ENCODE measurements at regions not wholly inside any gene's neighbourhood (a gene's known extent, or its start where the extent isn't known, plus 50 kb on each side); places are given as distances from the start of the nearest gene placed in this dataset.

DNA sequence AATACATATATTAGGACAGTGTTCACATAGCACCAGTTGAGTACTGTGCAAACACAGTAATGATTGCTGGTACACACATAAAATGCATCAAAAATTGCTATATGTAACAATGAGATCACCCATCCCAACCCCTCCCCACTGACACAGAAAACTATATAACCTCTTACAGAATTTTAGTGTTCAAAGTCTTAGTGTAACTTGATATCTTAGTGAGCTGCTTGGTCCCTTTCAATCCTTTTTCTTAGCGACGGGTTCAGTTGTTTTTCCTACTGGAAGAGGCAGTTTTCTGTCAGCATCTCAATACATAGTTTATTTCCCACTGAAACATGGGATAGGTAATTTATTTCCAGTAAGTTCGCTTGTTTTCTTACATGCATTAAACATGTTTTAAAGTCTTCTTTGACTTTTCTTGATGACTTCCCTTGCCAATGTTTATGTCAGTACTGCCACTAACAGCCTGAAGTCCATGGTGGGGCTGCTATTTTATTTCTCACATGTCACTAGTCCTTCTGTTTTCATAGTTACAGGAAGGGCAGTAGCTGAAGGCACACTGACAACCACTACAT is 96.4 kb upstream of the FOXC1 start:
- TF ChIP-seq, protein P1, sequence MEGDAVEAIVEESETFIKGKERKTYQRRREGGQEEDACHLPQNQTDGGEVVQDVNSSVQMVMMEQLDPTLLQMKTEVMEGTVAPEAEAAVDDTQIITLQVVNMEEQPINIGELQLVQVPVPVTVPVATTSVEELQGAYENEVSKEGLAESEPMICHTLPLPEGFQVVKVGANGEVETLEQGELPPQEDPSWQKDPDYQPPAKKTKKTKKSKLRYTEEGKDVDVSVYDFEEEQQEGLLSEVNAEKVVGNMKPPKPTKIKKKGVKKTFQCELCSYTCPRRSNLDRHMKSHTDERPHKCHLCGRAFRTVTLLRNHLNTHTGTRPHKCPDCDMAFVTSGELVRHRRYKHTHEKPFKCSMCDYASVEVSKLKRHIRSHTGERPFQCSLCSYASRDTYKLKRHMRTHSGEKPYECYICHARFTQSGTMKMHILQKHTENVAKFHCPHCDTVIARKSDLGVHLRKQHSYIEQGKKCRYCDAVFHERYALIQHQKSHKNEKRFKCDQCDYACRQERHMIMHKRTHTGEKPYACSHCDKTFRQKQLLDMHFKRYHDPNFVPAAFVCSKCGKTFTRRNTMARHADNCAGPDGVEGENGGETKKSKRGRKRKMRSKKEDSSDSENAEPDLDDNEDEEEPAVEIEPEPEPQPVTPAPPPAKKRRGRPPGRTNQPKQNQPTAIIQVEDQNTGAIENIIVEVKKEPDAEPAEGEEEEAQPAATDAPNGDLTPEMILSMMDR (IDR thresholded peaks at IDR 0.05) = no peak
- TF ChIP-seq POLR2A (IDR thresholded peaks at IDR 0.05) = no peak

Data from testis (tissue), 2 donors.